HEK293 (cell line): ENCODE measurements at regions not wholly inside any gene's neighbourhood (a gene's known extent, or its start where the extent isn't known, plus 50 kb on each side); places are given as distances from the start of the nearest gene placed in this dataset.

Experiments
- CTCF ChIA-PET: fragments of 350-600 bp; formaldehyde crosslinking; extraction: SDS; loops from one replicate; lab custom pipeline; 2021; ENCODE audit warnings: antibody characterized with exemption; lab: Yijun Ruan, JAX
- POLR2A ChIA-PET: fragments of 300-600 bp; formaldehyde crosslinking; extraction: SDS; loops from one replicate; lab custom pipeline; 2020; ENCODE audit warnings: antibody characterized with exemption, inconsistent platforms; lab: Yijun Ruan, JAX
- H3K27ac ChIP-seq: fragments of 200-500 bp; sonication (Bioruptor generic); 2 replicates; pipeline ENCODE4 v1.5.1; 2014; ENCODE audit warnings: low read depth, low read length, control low read depth, inconsistent platforms; ENCODE audit errors: extremely low read depth
- H3K36me3 ChIP-seq, 2 experiments: fragments of 200-500 bp in 1 of 2; sonication (Bioruptor generic) in 1 of 2; 1 replicate in 1 of 2; 2 replicates in 1 of 2; pipeline ENCODE4 v1.5.1; 2014 to 2017; ENCODE audit warnings: inconsistent platforms in 2 of 2, low read length in 2 of 2; ENCODE audit not compliant: control insufficient read depth in 2 of 2, insufficient read depth in 1 of 2
- H3K4me1 ChIP-seq: fragments of 200-500 bp; sonication (Bioruptor generic); 2 replicates; pipeline ENCODE4 v1.5.1; 2014; ENCODE audit warnings: mild to moderate bottlenecking, low read length, inconsistent platforms; ENCODE audit not compliant: control insufficient read depth, insufficient read depth
- H3K4me3 ChIP-seq: 2 replicates; pipeline ENCODE4 v1.5.1; 2011; ENCODE audit warnings: low read depth, mild to moderate bottlenecking, control low read depth, low read length, moderate library complexity
- H3K9me3 ChIP-seq: fragments of 200-500 bp; sonication (Bioruptor generic); 2 replicates; pipeline ENCODE4 v1.5.1; 2014; ENCODE audit warnings: low read depth, low read length, inconsistent platforms; ENCODE audit not compliant: control insufficient read depth, insufficient read depth
- HOXD13 ChIP-seq: sonication (generic); formaldehyde crosslinking; IDR thresholded peaks from 2 replicates; pipeline ENCODE4 v1.8.0; 2022; ENCODE audit warnings: missing genetic modification reagents, borderline replicate concordance
- SP3 ChIP-seq: fragments of 450-650 bp; formaldehyde crosslinking; IDR thresholded peaks from 2 replicates; pipeline ENCODE4 v1.5.1; 2016; ENCODE audit warnings: missing biosample characterization, missing genetic modification characterization
- ZBTB1 ChIP-seq: fragments of 450-650 bp; formaldehyde crosslinking; IDR thresholded peaks from 2 replicates; pipeline ENCODE4 v1.5.1; 2016; ENCODE audit warnings: missing biosample characterization, missing genetic modification characterization
- ZBTB20 ChIP-seq: fragments of 450-650 bp; formaldehyde crosslinking; IDR thresholded peaks from 2 replicates; pipeline ENCODE4 v1.5.1; 2016; ENCODE audit warnings: missing biosample characterization, missing genetic modification characterization
- ZFHX2 ChIP-seq: fragments of 450-650 bp; formaldehyde crosslinking; conservative IDR thresholded peaks from 2 replicates; pipeline ENCODE4 v1.5.1; 2016; ENCODE audit warnings: missing biosample characterization, missing genetic modification characterization
- ZNF140 ChIP-seq: fragments of 450-650 bp; formaldehyde crosslinking; IDR thresholded peaks from 2 replicates; pipeline ENCODE4 v1.5.1; 2016; ENCODE audit warnings: missing biosample characterization, missing genetic modification characterization
- ZNF184 ChIP-seq: fragments of 450-650 bp; IDR thresholded peaks from 2 replicates; pipeline ENCODE4 v1.5.1; 2018; ENCODE audit warnings: missing biosample characterization, mild to moderate bottlenecking, missing genetic modification characterization
- ZNF2 ChIP-seq: fragments of 450-650 bp; formaldehyde crosslinking; IDR thresholded peaks from 2 replicates; pipeline ENCODE4 v1.5.1; 2016; ENCODE audit warnings: missing biosample characterization, missing genetic modification characterization
- ZNF302 ChIP-seq: fragments of 450-650 bp; formaldehyde crosslinking; IDR thresholded peaks from 2 replicates; pipeline ENCODE4 v1.5.1; 2016; ENCODE audit warnings: missing biosample characterization, missing genetic modification characterization, low read depth
- ZNF600 ChIP-seq: fragments of 450-650 bp; formaldehyde crosslinking; IDR thresholded peaks from 2 replicates; pipeline ENCODE4 v1.5.1; 2016; ENCODE audit warnings: missing biosample characterization, missing genetic modification characterization
- ZNF654 ChIP-seq: fragments of 450-650 bp; formaldehyde crosslinking; IDR thresholded peaks from 2 replicates; pipeline ENCODE4 v1.5.1; 2016; ENCODE audit warnings: low read depth, missing biosample characterization, missing genetic modification characterization
- ZNF792 ChIP-seq: fragments of 450-650 bp; formaldehyde crosslinking; IDR thresholded peaks from 2 replicates; pipeline ENCODE4 v1.5.1; 2016; ENCODE audit warnings: missing biosample characterization, missing genetic modification characterization
- ZNF837 ChIP-seq: fragments of 450-650 bp; formaldehyde crosslinking; IDR thresholded peaks from 2 replicates; pipeline ENCODE4 v1.5.1; 2016; ENCODE audit warnings: missing biosample characterization, missing genetic modification characterization
- TF ChIP-seq, protein P1 (sequence below): fragments of 450-650 bp; formaldehyde crosslinking; IDR thresholded peaks from 2 replicates; pipeline ENCODE4 v1.5.1; 2016; ENCODE audit warnings: missing biosample characterization, missing genetic modification characterization
- TF ChIP-seq, protein P2 (sequence below): fragments of 450-650 bp; formaldehyde crosslinking; IDR thresholded peaks from 2 replicates; pipeline ENCODE4 v1.5.0; 2017; ENCODE audit warnings: missing biosample characterization, missing genetic modification characterization, borderline replicate concordance
- TF ChIP-seq, protein P3 (sequence below): fragments of 450-650 bp; formaldehyde crosslinking; optimal IDR thresholded peaks from 2 replicates; pipeline ENCODE3; 2016; ENCODE audit warnings: missing biosample characterization, mild to moderate bottlenecking, missing genetic modification characterization
- TF ChIP-seq, protein P4 (sequence below): fragments of 450-650 bp; formaldehyde crosslinking; IDR thresholded peaks from 2 replicates; pipeline ENCODE4 v1.5.1; 2017; ENCODE audit warnings: missing biosample characterization, missing genetic modification characterization
- TF ChIP-seq, protein P5 (sequence below): fragments of 450-650 bp; formaldehyde crosslinking; IDR thresholded peaks from 2 replicates; pipeline ENCODE4 v1.5.1; 2016; ENCODE audit warnings: missing biosample characterization, missing genetic modification characterization
- TF ChIP-seq, protein P6 (sequence below): fragments of 450-650 bp; formaldehyde crosslinking; IDR thresholded peaks from 2 replicates; pipeline ENCODE4 v1.5.1; 2016; ENCODE audit warnings: missing biosample characterization, missing genetic modification characterization

DNA sequence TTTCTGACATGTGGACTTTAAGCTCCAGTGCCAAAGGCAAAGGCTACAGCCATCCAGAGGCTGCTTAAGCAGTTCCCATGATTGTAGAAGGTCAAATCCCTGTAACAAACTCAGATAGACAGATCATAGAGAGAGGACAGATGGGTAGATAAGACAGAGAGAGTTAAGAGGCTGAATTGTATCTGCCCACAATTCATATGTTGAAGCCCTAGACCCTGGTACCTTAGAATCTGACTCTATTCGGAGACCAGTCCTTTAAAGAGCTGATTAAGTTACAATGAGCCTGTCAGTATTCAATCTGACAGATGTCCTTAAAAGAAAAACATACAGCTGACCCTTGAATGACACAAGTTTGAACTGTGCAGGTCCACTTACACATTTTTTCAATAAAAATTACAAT, 115.2 kb downstream of the RAP2A start:
- no peak overlapping the region for H3K27ac ChIP-seq
- CTCF ChIA-PET = no interaction called here
- POLR2A ChIA-PET = interaction anchor here (1.3 kb wide), 1 partner anchor 116 kb away, joined by 4 read pairs; the partner anchor contains the start of gene RAP2A
- TF ChIP-seq ZNF600 (tag by site-specific recombination) (no peak), ZNF654 (tag by site-specific recombination) (no peak), ZNF302 (tag by site-specific recombination) (no peak), HOXD13 (CRISPR knock-in tag) (no peak), ZNF792 (no peak), ZNF184 (tag by site-specific recombination) (no peak), ZNF837 (no peak), SP3 (tag by site-specific recombination) (no peak), ZBTB1 (no peak), ZNF140 (tag by site-specific recombination) (no peak), ZFHX2 (tag by site-specific recombination) (no peak)
- TF ChIP-seq, protein P1, sequence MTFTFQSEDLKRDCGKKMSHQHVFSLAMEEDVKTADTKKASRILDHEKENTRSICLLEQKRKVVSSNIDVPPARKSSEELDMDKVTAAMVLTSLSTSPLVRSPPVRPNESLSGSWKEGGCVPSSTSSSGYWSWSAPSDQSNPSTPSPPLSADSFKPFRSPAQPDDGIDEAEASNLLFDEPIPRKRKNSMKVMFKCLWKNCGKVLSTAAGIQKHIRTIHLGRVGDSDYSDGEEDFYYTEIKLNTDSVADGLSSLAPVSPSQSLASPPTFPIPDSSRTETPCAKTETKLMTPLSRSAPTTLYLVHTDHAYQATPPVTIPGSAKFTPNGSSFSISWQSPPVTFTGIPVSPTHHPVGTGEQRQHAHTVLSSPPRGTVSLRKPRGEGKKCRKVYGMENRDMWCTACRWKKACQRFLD (tag by site-specific recombination) = no peak
- TF ChIP-seq, protein P2, sequence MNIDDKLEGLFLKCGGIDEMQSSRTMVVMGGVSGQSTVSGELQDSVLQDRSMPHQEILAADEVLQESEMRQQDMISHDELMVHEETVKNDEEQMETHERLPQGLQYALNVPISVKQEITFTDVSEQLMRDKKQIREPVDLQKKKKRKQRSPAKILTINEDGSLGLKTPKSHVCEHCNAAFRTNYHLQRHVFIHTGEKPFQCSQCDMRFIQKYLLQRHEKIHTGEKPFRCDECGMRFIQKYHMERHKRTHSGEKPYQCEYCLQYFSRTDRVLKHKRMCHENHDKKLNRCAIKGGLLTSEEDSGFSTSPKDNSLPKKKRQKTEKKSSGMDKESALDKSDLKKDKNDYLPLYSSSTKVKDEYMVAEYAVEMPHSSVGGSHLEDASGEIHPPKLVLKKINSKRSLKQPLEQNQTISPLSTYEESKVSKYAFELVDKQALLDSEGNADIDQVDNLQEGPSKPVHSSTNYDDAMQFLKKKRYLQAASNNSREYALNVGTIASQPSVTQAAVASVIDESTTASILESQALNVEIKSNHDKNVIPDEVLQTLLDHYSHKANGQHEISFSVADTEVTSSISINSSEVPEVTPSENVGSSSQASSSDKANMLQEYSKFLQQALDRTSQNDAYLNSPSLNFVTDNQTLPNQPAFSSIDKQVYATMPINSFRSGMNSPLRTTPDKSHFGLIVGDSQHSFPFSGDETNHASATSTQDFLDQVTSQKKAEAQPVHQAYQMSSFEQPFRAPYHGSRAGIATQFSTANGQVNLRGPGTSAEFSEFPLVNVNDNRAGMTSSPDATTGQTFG = no peak
- TF ChIP-seq, protein P3, sequence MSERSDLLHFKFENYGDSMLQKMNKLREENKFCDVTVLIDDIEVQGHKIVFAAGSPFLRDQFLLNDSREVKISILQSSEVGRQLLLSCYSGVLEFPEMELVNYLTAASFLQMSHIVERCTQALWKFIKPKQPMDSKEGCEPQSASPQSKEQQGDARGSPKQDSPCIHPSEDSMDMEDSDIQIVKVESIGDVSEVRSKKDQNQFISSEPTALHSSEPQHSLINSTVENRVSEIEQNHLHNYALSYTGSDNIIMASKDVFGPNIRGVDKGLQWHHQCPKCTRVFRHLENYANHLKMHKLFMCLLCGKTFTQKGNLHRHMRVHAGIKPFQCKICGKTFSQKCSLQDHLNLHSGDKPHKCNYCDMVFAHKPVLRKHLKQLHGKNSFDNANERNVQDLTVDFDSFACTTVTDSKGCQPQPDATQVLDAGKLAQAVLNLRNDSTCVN = no peak
- TF ChIP-seq, protein P4, sequence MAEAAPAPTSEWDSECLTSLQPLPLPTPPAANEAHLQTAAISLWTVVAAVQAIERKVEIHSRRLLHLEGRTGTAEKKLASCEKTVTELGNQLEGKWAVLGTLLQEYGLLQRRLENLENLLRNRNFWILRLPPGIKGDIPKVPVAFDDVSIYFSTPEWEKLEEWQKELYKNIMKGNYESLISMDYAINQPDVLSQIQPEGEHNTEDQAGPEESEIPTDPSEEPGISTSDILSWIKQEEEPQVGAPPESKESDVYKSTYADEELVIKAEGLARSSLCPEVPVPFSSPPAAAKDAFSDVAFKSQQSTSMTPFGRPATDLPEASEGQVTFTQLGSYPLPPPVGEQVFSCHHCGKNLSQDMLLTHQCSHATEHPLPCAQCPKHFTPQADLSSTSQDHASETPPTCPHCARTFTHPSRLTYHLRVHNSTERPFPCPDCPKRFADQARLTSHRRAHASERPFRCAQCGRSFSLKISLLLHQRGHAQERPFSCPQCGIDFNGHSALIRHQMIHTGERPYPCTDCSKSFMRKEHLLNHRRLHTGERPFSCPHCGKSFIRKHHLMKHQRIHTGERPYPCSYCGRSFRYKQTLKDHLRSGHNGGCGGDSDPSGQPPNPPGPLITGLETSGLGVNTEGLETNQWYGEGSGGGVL (tag by site-specific recombination) = no peak
- TF ChIP-seq, protein P5, sequence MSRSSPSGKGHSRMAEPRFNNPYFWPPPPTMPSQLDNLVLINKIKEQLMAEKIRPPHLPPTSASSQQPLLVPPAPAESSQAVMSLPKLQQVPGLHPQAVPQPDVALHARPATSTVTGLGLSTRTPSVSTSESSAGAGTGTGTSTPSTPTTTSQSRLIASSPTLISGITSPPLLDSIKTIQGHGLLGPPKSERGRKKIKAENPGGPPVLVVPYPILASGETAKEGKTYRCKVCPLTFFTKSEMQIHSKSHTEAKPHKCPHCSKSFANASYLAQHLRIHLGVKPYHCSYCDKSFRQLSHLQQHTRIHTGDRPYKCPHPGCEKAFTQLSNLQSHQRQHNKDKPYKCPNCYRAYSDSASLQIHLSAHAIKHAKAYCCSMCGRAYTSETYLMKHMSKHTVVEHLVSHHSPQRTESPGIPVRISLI (tag by site-specific recombination) = no peak
- H3K9me3 ChIP-seq = no peaks in the 10 kb centered on the region
- no peak overlapping the region for H3K4me3 ChIP-seq
- H3K36me3 ChIP-seq = no peaks in the 10 kb centered on the region
- H3K4me1 ChIP-seq = no peaks in the 10 kb centered on the region

DNA sequence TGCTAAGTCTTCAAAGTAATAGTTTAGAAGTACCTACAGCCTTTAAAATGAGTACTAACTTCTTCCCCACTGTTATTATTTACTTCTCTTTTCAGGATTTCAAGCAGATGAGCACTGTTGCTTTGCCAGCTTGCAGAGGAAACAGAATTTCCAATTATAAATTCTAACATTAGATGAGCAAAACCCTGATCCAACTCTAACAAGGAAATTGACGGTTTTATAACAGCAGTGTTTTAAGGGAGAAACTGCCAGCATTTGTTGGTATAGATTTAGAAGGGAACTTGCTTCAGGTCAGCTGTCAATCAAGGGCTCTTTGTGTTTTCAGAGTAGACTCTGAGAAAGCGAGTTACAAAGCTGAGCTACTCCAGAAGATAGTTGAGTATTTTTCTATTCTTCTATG, 120.5 kb downstream of the RAP2A start:
- Histone ChIP-seq H3K36me3 (no peaks in the 10 kb centered on the region), H3K4me3 (no peak overlapping the region), H3K27ac (no peak overlapping the region), H3K9me3 (no peaks in the 10 kb centered on the region), H3K4me1 (no peaks in the 10 kb centered on the region)
- TF ChIP-seq ZNF2 (tag by site-specific recombination) (no peak), ZBTB20 (tag by site-specific recombination) (no peak)
- TF ChIP-seq, protein P6, sequence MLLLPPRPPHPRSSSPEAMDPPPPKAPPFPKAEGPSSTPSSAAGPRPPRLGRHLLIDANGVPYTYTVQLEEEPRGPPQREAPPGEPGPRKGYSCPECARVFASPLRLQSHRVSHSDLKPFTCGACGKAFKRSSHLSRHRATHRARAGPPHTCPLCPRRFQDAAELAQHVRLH = no peak
- POLR2A ChIA-PET = no interaction called here
- CTCF ChIA-PET = interaction anchor here (0.6 kb wide), 1 partner anchor 363 kb away, joined by 3 read pairs; no protein-coding TSS in a partner anchor
